Epidermal melanocyte (primary cell): ENCODE measurements at regions not wholly inside any gene's neighbourhood (a gene's known extent, or its start where the extent isn't known, plus 50 kb on each side); places are given as distances from the start of the nearest gene placed in this dataset.

Experiments used
- DNase-seq: peaks from one replicate; pipeline ENCODE4 v3.0.0; 2011; ENCODE audit warnings: low spot score; ENCODE audit not compliant: insufficient read length

GRCh38 chr18:43482136-43482535 is 204.8 kb upstream of the SYT4 start:
- no peak for DNase-seq

GRCh38 chr18:43482600-43482999 is 205.3 kb upstream of the SYT4 start:
- DNase-seq = no peak

DNA sequence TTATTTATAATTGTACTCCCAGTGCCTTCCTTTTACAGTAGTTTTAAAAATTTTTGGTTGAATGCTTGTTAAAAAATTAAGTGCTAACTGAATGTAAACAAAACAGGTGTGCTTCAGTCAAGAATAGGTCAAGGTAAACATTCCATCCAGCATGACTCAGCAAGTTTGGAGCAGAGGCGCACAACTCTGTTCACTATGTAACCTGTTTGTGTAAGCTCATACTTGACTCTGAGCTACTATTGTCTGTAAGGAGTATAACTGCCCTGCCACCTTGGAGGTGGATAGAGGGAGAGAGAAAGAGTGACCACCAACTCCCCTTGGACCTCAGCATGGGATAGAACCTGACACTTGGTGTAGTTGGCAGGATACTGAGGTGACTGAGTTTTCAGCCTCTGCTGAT is 207.4 kb upstream of the SYT4 start:
- DNase-seq = no peak

DNA sequence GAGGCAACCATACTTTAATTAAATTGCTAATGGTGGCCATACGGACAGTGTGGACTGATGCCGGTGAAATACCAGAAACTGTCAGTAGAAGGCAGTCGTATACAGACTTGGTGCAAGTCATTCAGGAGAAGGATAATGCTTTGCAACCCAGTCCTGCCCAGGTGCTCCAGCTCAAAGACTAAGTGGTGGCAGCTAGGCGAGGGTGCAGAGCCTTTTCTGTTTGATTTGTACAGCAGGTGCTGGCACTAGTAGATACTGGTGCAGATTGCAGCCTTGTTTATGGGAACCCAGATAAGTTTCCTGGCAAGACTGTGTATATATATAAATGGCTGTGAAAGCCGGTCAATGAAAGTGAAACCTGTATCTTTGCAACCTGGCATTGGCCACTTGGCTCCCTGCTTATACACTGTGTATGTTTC is 208.3 kb upstream of the SYT4 start:
- no peak for DNase-seq

DNA sequence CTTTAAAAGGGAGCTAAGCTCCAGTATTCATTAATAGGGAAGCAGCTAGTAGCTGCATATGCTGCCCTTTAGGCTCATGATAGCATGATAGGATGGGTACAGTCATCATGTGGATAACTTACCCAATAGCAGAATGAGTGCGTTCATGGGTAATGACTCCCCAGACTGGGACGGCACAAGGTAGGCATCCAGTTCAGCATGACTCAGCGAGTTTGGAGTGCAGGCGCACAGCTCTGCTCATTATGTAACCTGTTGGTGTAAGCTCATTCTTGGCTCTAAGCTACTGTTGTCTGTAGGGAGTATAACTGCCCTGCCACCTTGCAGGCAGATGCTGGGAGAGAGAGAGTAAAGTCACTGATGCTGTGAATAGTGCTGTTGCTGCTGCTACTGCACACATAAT is 209.2 kb upstream of the SYT4 start:
- DNase-seq = no peak

- no peak for DNase-seq
Measured at GRCh38 chr18:43501099-43501498, 223.8 kb upstream of the SYT4 start.

DNA sequence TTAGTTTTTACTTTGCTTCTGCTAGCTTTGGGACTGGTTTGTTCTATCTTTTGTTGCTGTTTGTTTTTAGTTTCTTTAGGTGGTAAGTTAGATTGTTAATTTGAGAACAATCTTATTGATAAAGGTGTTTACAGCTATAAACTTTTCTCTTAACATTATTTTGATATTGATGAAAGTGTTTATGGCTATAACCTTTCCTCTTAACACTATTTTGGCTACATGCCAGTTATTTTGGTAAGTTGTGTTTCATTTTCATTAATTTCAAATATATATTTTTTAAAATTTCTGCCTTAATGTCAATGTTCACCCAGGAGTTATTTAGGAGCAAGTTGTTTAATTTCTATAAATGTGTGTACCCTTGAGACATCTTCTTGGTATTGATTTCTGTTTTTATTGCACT is 229.6 kb upstream of the SYT4 start:
- DNase-seq = no peak

- no peak for DNase-seq
Measured at GRCh38 chr18:43507842-43508481, 230.7 kb upstream of the SYT4 start.

DNA sequence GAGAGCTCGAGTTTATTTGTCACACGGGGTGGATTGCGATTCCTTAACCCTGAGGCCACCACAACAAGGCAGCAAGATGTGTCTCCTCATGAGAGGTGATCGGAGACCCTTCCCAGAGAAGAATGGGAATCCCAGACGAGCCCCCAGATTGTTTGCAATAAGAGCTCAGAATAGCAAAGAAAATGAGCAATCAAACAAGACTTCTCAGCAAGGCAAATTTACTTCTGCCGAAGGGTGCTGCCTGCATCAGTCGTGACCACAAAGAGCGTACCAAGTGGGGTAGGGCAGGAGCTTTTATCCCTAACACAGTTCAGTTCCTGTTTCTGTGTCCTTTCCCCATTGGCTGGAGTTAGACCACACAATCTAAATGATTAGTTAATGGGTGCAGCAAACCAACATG is 237.5 kb upstream of the SYT4 start:
- DNase-seq = no peak

DNA sequence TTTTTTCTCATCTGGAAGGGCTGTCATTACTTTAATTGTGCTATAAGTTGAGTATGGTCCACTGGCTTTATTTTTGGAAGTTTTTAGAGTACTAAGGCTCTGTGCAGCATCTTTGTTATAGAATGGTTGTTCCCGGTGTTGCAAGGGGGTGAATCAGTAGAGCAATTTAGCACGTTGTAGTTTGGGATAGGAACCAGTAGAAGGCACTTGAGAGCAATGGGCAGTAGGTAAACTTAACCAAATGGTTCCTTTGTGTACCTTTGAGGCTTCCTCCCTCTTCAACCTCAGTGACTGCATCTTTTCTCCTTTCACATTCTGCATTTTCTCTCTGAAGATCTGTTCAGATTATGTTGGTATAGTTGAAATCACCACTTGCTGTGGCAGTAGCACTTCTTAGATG is 238.2 kb upstream of the SYT4 start:
- no peak for DNase-seq

- DNase-seq = no peak
Measured at GRCh38 chr18:43524260-43524659, 247.0 kb upstream of the SYT4 start.

DNA sequence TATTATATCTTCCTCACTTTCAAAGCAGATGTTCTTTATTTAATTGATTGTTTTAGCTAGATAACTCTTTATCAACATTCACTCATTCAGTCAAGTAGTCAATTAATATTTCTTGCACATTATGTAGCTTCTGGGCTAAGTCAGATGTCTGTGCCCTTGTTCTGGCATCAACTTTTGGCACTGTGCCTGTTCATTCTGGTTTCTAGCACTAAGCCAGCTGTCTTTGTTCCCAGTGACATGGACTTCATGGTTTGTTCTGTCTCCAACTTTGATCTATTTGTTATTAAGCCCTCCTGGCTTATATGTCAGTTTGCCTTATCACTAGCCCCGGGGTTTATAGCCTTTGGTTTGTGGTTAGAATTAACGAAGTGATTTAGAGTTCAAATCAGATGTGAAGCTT is 247.9 kb upstream of the SYT4 start:
- no peak for DNase-seq

GRCh38 chr18:43526426-43527145 is 249.3 kb upstream of the SYT4 start:
- DNase-seq = no peak

DNA sequence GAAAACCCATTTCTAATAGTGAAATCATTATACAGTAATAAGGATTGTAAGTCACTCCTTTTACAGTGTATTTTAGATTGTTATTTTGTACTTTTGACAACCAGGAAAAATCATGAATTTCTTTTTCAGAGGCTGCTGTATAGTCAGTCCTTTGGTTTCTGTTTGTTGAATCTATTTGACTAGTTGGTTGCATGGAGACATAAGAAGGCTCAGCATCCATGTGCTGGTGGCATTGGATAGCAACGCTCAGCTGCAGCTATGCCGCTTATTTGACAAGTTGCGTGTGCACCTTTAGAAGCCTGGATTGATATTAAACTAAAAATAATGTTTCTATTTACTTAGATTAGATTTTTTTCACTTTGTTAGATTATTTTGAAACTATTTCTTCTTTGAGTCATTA is 254.1 kb upstream of the SYT4 start:
- DNase-seq = no peak

DNA sequence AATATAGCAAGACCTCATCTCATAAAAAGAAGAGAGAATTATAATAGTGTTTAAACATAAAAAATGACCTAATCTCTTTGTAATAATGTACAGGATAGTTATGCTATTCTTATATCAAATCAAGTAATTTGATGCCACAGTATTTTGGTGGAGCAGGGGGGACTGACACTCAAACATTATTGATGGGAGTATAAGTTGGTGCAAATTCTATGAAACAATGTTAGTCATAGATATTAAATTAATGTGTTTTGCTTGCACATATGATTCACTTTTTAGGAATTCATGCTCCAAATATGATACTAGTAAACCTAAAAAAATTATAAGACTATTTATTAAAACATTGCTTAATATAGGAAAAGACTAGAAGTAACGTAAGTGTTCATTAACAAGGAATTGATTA is 256.1 kb upstream of the SYT4 start:
- no peak for DNase-seq

GRCh38 chr18:43534511-43534910 is 257.2 kb upstream of the SYT4 start:
- no peak for DNase-seq

GRCh38 chr18:43539862-43540261 is 262.6 kb upstream of the SYT4 start:
- no peak for DNase-seq

- no peak for DNase-seq
Measured at GRCh38 chr18:43542016-43542415, 264.7 kb upstream of the SYT4 start.

- DNase-seq = no peak
Measured at GRCh38 chr18:43543236-43543635, 265.9 kb upstream of the SYT4 start.

GRCh38 chr18:43547456-43547855 is 270.2 kb upstream of the SYT4 start:
- no peak for DNase-seq

- no peak for DNase-seq
Measured at GRCh38 chr18:43559507-43559906, 282.2 kb upstream of the SYT4 start.

DNA sequence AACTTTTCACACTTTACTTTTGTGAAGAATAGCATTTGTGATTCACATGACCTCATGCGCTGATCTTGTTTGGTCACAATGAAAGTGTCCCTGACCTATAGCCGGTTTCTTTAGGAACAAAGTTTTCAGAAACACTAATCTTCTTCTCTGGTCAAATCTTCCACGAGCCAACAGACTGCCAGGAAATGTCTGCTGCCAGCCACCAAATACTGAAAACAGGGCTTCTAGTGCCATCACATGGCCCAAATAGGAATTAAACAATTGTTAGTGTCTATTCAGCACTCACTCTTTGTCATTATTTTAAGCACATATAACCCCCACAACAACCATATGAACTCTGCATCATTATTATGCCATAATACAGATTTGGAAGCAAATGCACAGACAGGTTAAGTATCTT is 286.5 kb upstream of the SYT4 start:
- DNase-seq = peak; percentile 64

DNA sequence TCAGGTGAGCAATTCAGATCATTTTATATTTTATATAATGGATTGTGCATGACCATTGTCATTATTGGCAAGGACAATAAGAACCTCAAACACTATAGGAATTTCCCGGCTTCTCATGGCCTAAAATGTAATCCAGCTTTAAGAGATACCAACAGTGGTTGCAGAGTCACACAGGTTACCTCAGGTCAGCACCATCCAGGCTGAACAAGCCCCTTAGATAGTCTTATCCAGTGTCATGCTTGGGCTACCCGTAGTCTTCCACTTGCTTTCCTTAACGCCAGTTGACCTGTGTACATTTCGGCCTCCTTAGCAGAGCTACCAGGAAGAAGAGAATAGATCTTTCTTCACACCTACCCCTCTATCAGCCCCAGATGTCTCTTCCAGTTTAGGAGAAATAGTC is 293.3 kb upstream of the SYT4 start:
- no peak for DNase-seq
